ENCODE measurements at regions not wholly inside any gene's neighbourhood (a gene's known extent, or its start where the extent isn't known, plus 50 kb on each side); places are given as distances from the start of the nearest gene placed in this dataset.
"Not testable (repeated sequence)": the region's sequence is repeated elsewhere in the genome, so short reads cannot be mapped to it uniquely, and the experiment has no call there.

- H3K9ac ChIP-seq (ENCODE audit: low read depth in 1 of 2, low read length in 2 of 2); H3K4me1 ChIP-seq (ENCODE audit: control insufficient read depth in 1 of 2, insufficient read depth in 2 of 2, low read length in 2 of 2); H3K27me3 ChIP-seq (ENCODE audit: control insufficient read depth in 1 of 2, insufficient read depth in 2 of 2, low read length in 2 of 2); H3K4me3 ChIP-seq (ENCODE audit: low read depth in 1 of 2, low read length in 2 of 2); H3K36me3 ChIP-seq (ENCODE audit: control insufficient read depth in 1 of 2, insufficient read depth in 2 of 2, low read length in 2 of 2); H3K27ac ChIP-seq (ENCODE audit: low read depth, low read length); H3K9me3 ChIP-seq (ENCODE audit: control insufficient read depth in 1 of 2, low read length in 2 of 2): not testable (repeated sequence)
Observed at GRCh38 chr22:10698836-10699235, 4829.2 kb upstream of the OR11H1 start.

- H3K9me3 ChIP-seq (ENCODE audit: control insufficient read depth in 1 of 2, low read length in 2 of 2); H3K9ac ChIP-seq (ENCODE audit: low read depth in 1 of 2, low read length in 2 of 2); H3K4me3 ChIP-seq (ENCODE audit: low read depth in 1 of 2, low read length in 2 of 2); H3K36me3 ChIP-seq (ENCODE audit: control insufficient read depth in 1 of 2, insufficient read depth in 2 of 2, low read length in 2 of 2); H3K4me1 ChIP-seq (ENCODE audit: control insufficient read depth in 1 of 2, insufficient read depth in 2 of 2, low read length in 2 of 2); H3K27ac ChIP-seq (ENCODE audit: low read depth, low read length); H3K27me3 ChIP-seq (ENCODE audit: control insufficient read depth in 1 of 2, insufficient read depth in 2 of 2, low read length in 2 of 2): not testable (repeated sequence)
Observed at GRCh38 chr22:10699301-10700097, 4828.5 kb upstream of the OR11H1 start.

GRCh38 chr22:10708175-10708574, 4819.8 kb upstream of the OR11H1 start:
- H3K4me1 ChIP-seq (ENCODE audit: control insufficient read depth in 1 of 2, insufficient read depth in 2 of 2, low read length in 2 of 2); H3K27me3 ChIP-seq (ENCODE audit: control insufficient read depth in 1 of 2, insufficient read depth in 2 of 2, low read length in 2 of 2); H3K4me3 ChIP-seq (ENCODE audit: low read depth in 1 of 2, low read length in 2 of 2); H3K36me3 ChIP-seq (ENCODE audit: control insufficient read depth in 1 of 2, insufficient read depth in 2 of 2, low read length in 2 of 2); H3K27ac ChIP-seq (ENCODE audit: low read depth, low read length); H3K9ac ChIP-seq (ENCODE audit: low read depth in 1 of 2, low read length in 2 of 2): not testable (repeated sequence)
- peaks cover 4 to 13% of the 10 kb centered on the region in 2 donors for H3K9me3 ChIP-seq (ENCODE audit: control insufficient read depth in 1 of 2, low read length in 2 of 2)

- H3K4me3 ChIP-seq (ENCODE audit: low read depth in 1 of 2, low read length in 2 of 2); H3K36me3 ChIP-seq (ENCODE audit: control insufficient read depth in 1 of 2, insufficient read depth in 2 of 2, low read length in 2 of 2); H3K27ac ChIP-seq (ENCODE audit: low read depth, low read length); H3K27me3 ChIP-seq (ENCODE audit: control insufficient read depth in 1 of 2, insufficient read depth in 2 of 2, low read length in 2 of 2); H3K9ac ChIP-seq (ENCODE audit: low read depth in 1 of 2, low read length in 2 of 2); H3K4me1 ChIP-seq (ENCODE audit: control insufficient read depth in 1 of 2, insufficient read depth in 2 of 2, low read length in 2 of 2): not testable (repeated sequence)
- peaks cover 18 to 26% of the 10 kb centered on the region in 2 donors for H3K9me3 ChIP-seq (ENCODE audit: control insufficient read depth in 1 of 2, low read length in 2 of 2)
Observed at GRCh38 chr22:10710923-10711322, 4817.1 kb upstream of the OR11H1 start.

GRCh38 chr22:10722804-10723203, 4805.2 kb upstream of the OR11H1 start:
- H3K4me3 ChIP-seq (ENCODE audit: low read depth in 1 of 2, low read length in 2 of 2); H3K4me1 ChIP-seq (ENCODE audit: control insufficient read depth in 1 of 2, insufficient read depth in 2 of 2, low read length in 2 of 2); H3K9ac ChIP-seq (ENCODE audit: low read depth in 1 of 2, low read length in 2 of 2); H3K27ac ChIP-seq (ENCODE audit: low read depth, low read length); H3K36me3 ChIP-seq (ENCODE audit: control insufficient read depth in 1 of 2, insufficient read depth in 2 of 2, low read length in 2 of 2); H3K27me3 ChIP-seq (ENCODE audit: control insufficient read depth in 1 of 2, insufficient read depth in 2 of 2, low read length in 2 of 2): not testable (repeated sequence)
- H3K9me3 ChIP-seq (ENCODE audit: control insufficient read depth in 1 of 2, low read length in 2 of 2): peaks cover 65 to 95% of the 10 kb centered on the region in 2 donors

GRCh38 chr22:10723966-10724365, 4804.0 kb upstream of the OR11H1 start:
- H3K4me3 ChIP-seq (ENCODE audit: low read depth in 1 of 2, low read length in 2 of 2); H3K4me1 ChIP-seq (ENCODE audit: control insufficient read depth in 1 of 2, insufficient read depth in 2 of 2, low read length in 2 of 2); H3K36me3 ChIP-seq (ENCODE audit: control insufficient read depth in 1 of 2, insufficient read depth in 2 of 2, low read length in 2 of 2); H3K27me3 ChIP-seq (ENCODE audit: control insufficient read depth in 1 of 2, insufficient read depth in 2 of 2, low read length in 2 of 2); H3K27ac ChIP-seq (ENCODE audit: low read depth, low read length); H3K9ac ChIP-seq (ENCODE audit: low read depth in 1 of 2, low read length in 2 of 2): not testable (repeated sequence)
- peaks cover 67 to 95% of the 10 kb centered on the region in 2 donors for H3K9me3 ChIP-seq (ENCODE audit: control insufficient read depth in 1 of 2, low read length in 2 of 2)

- no peaks in the 10 kb centered on the region for H3K27me3 ChIP-seq (ENCODE audit: control insufficient read depth in 1 of 2, insufficient read depth in 2 of 2, low read length in 2 of 2)
- H3K4me1 ChIP-seq (ENCODE audit: control insufficient read depth in 1 of 2, insufficient read depth in 2 of 2, low read length in 2 of 2): no peaks in the 10 kb centered on the region
- H3K9ac ChIP-seq (ENCODE audit: low read depth in 1 of 2, low read length in 2 of 2): no peak overlapping the region
- peaks cover 72 to 93% of the 10 kb centered on the region in 2 donors for H3K9me3 ChIP-seq (ENCODE audit: control insufficient read depth in 1 of 2, low read length in 2 of 2)
- H3K27ac ChIP-seq (ENCODE audit: low read depth, low read length): no peak overlapping the region
- H3K4me3 ChIP-seq (ENCODE audit: low read depth in 1 of 2, low read length in 2 of 2): peak overlapping the region in 1 of 2 donors; percentile 16
- no peaks in the 10 kb centered on the region for H3K36me3 ChIP-seq (ENCODE audit: control insufficient read depth in 1 of 2, insufficient read depth in 2 of 2, low read length in 2 of 2)
Observed at GRCh38 chr22:10727393-10727792, 4800.6 kb upstream of the OR11H1 start.

GRCh38 chr22:10729979-10730378, 4798.0 kb upstream of the OR11H1 start:
- not testable (repeated sequence) for H3K27ac ChIP-seq (ENCODE audit: low read depth, low read length); H3K4me1 ChIP-seq (ENCODE audit: control insufficient read depth in 1 of 2, insufficient read depth in 2 of 2, low read length in 2 of 2); H3K9ac ChIP-seq (ENCODE audit: low read depth in 1 of 2, low read length in 2 of 2); H3K36me3 ChIP-seq (ENCODE audit: control insufficient read depth in 1 of 2, insufficient read depth in 2 of 2, low read length in 2 of 2); H3K27me3 ChIP-seq (ENCODE audit: control insufficient read depth in 1 of 2, insufficient read depth in 2 of 2, low read length in 2 of 2)
- Histone ChIP-seq H3K9me3 (ENCODE audit: control insufficient read depth in 1 of 2, low read length in 2 of 2) (peaks cover 60 to 75% of the 10 kb centered on the region in 2 donors), H3K4me3 (ENCODE audit: low read depth in 1 of 2, low read length in 2 of 2) (peak overlapping the region in 1 of 2 donors; percentile 2)

GRCh38 chr22:10730706-10731105, 4797.3 kb upstream of the OR11H1 start:
- H3K36me3 ChIP-seq (ENCODE audit: control insufficient read depth in 1 of 2, insufficient read depth in 2 of 2, low read length in 2 of 2); H3K4me3 ChIP-seq (ENCODE audit: low read depth in 1 of 2, low read length in 2 of 2); H3K9ac ChIP-seq (ENCODE audit: low read depth in 1 of 2, low read length in 2 of 2); H3K4me1 ChIP-seq (ENCODE audit: control insufficient read depth in 1 of 2, insufficient read depth in 2 of 2, low read length in 2 of 2); H3K27ac ChIP-seq (ENCODE audit: low read depth, low read length); H3K27me3 ChIP-seq (ENCODE audit: control insufficient read depth in 1 of 2, insufficient read depth in 2 of 2, low read length in 2 of 2): not testable (repeated sequence)
- peaks cover 57 to 75% of the 10 kb centered on the region in 2 donors for H3K9me3 ChIP-seq (ENCODE audit: control insufficient read depth in 1 of 2, low read length in 2 of 2)

- not testable (repeated sequence) for H3K27me3 ChIP-seq (ENCODE audit: control insufficient read depth in 1 of 2, insufficient read depth in 2 of 2, low read length in 2 of 2); H3K9ac ChIP-seq (ENCODE audit: low read depth in 1 of 2, low read length in 2 of 2); H3K4me3 ChIP-seq (ENCODE audit: low read depth in 1 of 2, low read length in 2 of 2); H3K36me3 ChIP-seq (ENCODE audit: control insufficient read depth in 1 of 2, insufficient read depth in 2 of 2, low read length in 2 of 2); H3K4me1 ChIP-seq (ENCODE audit: control insufficient read depth in 1 of 2, insufficient read depth in 2 of 2, low read length in 2 of 2); H3K27ac ChIP-seq (ENCODE audit: low read depth, low read length)
- peaks cover 52 to 71% of the 10 kb centered on the region in 2 donors for H3K9me3 ChIP-seq (ENCODE audit: control insufficient read depth in 1 of 2, low read length in 2 of 2)
Observed at GRCh38 chr22:10731246-10731974, 4796.6 kb upstream of the OR11H1 start.
